ENCODE measurements at regions not wholly inside any gene's neighbourhood (a gene's known extent, or its start where the extent isn't known, plus 50 kb on each side); places are given as distances from the start of the nearest gene placed in this dataset.

- TF ChIP-seq CTCF (IDR thresholded peaks at IDR 0.05) (no peak), POLR2A (IDR thresholded peaks at IDR 0.05) (no peak)
Measured at GRCh38 chr3:164918905-164919304, 159.4 kb downstream of the SI start.
